SK-N-SH (cell line): ENCODE measurements at regions not wholly inside any gene's neighbourhood (a gene's known extent, or its start where the extent isn't known, plus 50 kb on each side); places are given as distances from the start of the nearest gene placed in this dataset.

Experiments
- CTCF ChIA-PET: fragments of 300-600, 350-600 bp; formaldehyde crosslinking; extraction: SDS; loops from one replicate; lab custom pipeline; 2021; lab: Yijun Ruan, JAX
- POLR2A ChIA-PET: fragments of 350-600 bp; sonication (Branson Sonifier 250); formaldehyde crosslinking; extraction: SDS; loops from one replicate; lab custom pipeline; 2020; ENCODE audit warnings: antibody characterized with exemption, inconsistent platforms; lab: Yijun Ruan, JAX
- DNase-seq: peaks from one replicate; pipeline ENCODE4 v3.0.0; 2012
- H2AFZ ChIP-seq: fragments of 200-600 bp; sonication (generic); 2 replicates; pipeline ENCODE4 v1.8.1; 2016; ENCODE audit warnings: antibody characterized with exemption, mild to moderate bottlenecking, low read depth
- H3F3A ChIP-seq: fragments of 200-600 bp; sonication (generic); replicated peaks from 2 replicates; pipeline ENCODE3; 2016; ENCODE audit warnings: antibody characterized with exemption, mild to moderate bottlenecking; ENCODE audit not compliant: insufficient read depth
- H3K27ac ChIP-seq, 2 experiments: fragments of 200-500 bp in 1 of 2; fragments of 200-600 bp in 1 of 2; sonication (Bioruptor generic) in 1 of 2; sonication (generic), shearing (Covaris generic) in 1 of 2; 2 replicates each; pipeline versions ENCODE4 v1.5.1 to v1.6.1; 2014 to 2016; ENCODE audit warnings: low read depth in 2 of 2, inconsistent platforms in 1 of 2, low read length in 1 of 2, mild to moderate bottlenecking in 1 of 2, mixed read lengths in 1 of 2
- H3K27me3 ChIP-seq: fragments of 200-600 bp; sonication (generic), shearing (Covaris generic); 2 replicates; pipeline ENCODE4 v1.6.1; 2016; ENCODE audit warnings: mixed run types; ENCODE audit not compliant: insufficient read depth
- H3K36me3 ChIP-seq, 2 experiments: fragments of 200-500 bp in 1 of 2; fragments of 200-600 bp in 1 of 2; sonication (Bioruptor generic) in 1 of 2; sonication (generic) in 1 of 2; replicated peaks in 1 of 2; 2 replicates each; pipeline versions ENCODE3 to v1.5.1; 2014 to 2016; ENCODE audit warnings: low read length in 1 of 2, mild to moderate bottlenecking in 1 of 2; ENCODE audit not compliant: insufficient read depth in 2 of 2, control insufficient read depth in 1 of 2
- H3K4me1 ChIP-seq, 2 experiments: fragments of 200-500 bp in 1 of 2; fragments of 200-600 bp in 1 of 2; sonication (Bioruptor generic) in 1 of 2; sonication (generic), shearing (Covaris generic) in 1 of 2; 2 replicates each; pipeline versions ENCODE4 v1.5.1 to v1.6.1; 2014 to 2016; ENCODE audit warnings: low read depth in 1 of 2, low read length in 1 of 2, mixed run types in 1 of 2; ENCODE audit not compliant: insufficient read depth in 2 of 2, control insufficient read depth in 1 of 2
- H3K4me2 ChIP-seq: fragments of 200-600 bp; sonication (generic), shearing (Covaris generic); 2 replicates; pipeline ENCODE4 v1.6.1; 2017; ENCODE audit warnings: mixed run types
- H3K4me3 ChIP-seq, 2 experiments: fragments of 200-500 bp in 1 of 2; fragments of 200-600 bp in 1 of 2; sonication (Bioruptor generic) in 1 of 2; sonication (generic), shearing (Covaris generic) in 1 of 2; 2 replicates each; pipeline versions ENCODE4 v1.5.1 to v1.8.1; 2014 to 2016; ENCODE audit warnings: low read depth in 2 of 2, inconsistent platforms in 1 of 2, low read length in 1 of 2, mild to moderate bottlenecking in 1 of 2, mixed read lengths in 1 of 2, moderate library complexity in 1 of 2
- H3K79me2 ChIP-seq: fragments of 200-600 bp; sonication (generic); 2 replicates; pipeline ENCODE4 v1.8.1; 2017; ENCODE audit warnings: mild to moderate bottlenecking; ENCODE audit not compliant: insufficient read depth
- H3K9ac ChIP-seq: fragments of 200-600 bp; sonication (generic); 2 replicates; pipeline ENCODE4 v1.6.1; 2017; ENCODE audit warnings: mixed run types
- H3K9me2 ChIP-seq: fragments of 200-600 bp; sonication (generic); 2 replicates; pipeline ENCODE4 v1.6.1; 2017; ENCODE audit warnings: mixed run types
- H3K9me3 ChIP-seq: fragments of 200-600 bp; sonication (generic); 2 replicates; pipeline ENCODE4 v1.6.1; 2017; ENCODE audit warnings: mixed run types, mild to moderate bottlenecking, moderate library complexity
- H4K20me1 ChIP-seq: fragments of 200-600 bp; sonication (generic); 2 replicates; pipeline ENCODE4 v1.6.1; 2017; ENCODE audit warnings: mild to moderate bottlenecking, mixed run types; ENCODE audit not compliant: insufficient read depth
- CHD2 ChIP-seq: fragments of 150-350 bp; IDR thresholded peaks from 2 replicates; pipeline ENCODE4 v1.6.1; 2018; ENCODE audit warnings: low read length; ENCODE audit not compliant: partially characterized antibody
- EZH2phosphoT487 ChIP-seq: fragments of 200-600 bp; sonication (generic); IDR thresholded peaks from 2 replicates; pipeline ENCODE4 v1.6.1; 2017; ENCODE audit warnings: low read depth, mixed run types, mild to moderate bottlenecking, antibody characterized with exemption, moderate library complexity, borderline replicate concordance
- FOSL2 ChIP-seq: IDR thresholded peaks from 2 replicates; pipeline ENCODE4 v1.4.0; 2012; ENCODE audit warnings: low read depth, mild to moderate bottlenecking, moderate library complexity, borderline replicate concordance
- GABPA ChIP-seq: IDR thresholded peaks from 2 replicates; pipeline ENCODE4 v1.4.0; 2012; ENCODE audit warnings: low read depth, mild to moderate bottlenecking
- GATA2 ChIP-seq: sonication (generic); formaldehyde crosslinking; IDR thresholded peaks from 2 replicates; pipeline ENCODE4 v1.5.0; 2020; ENCODE audit warnings: mild to moderate bottlenecking, missing genetic modification reagents
- JUND ChIP-seq: IDR thresholded peaks from 2 replicates; pipeline ENCODE4 v1.4.0; 2012
- MXI1 ChIP-seq: IDR thresholded peaks from 2 replicates; pipeline ENCODE4 v1.6.1; 2012; ENCODE audit warnings: mild to moderate bottlenecking, low read depth, low read length, improper control_type of control experiment
- NRF1 ChIP-seq: IDR thresholded peaks from 2 replicates; pipeline ENCODE4 v1.6.1; 2012; ENCODE audit warnings: low read depth, mild to moderate bottlenecking, low read length
- RAD21 ChIP-seq: IDR thresholded peaks from 2 replicates; pipeline ENCODE4 v1.6.1; 2012; ENCODE audit warnings: mild to moderate bottlenecking, low read length
- RFX5 ChIP-seq: IDR thresholded peaks from 2 replicates; pipeline ENCODE4 v1.6.1; 2012; ENCODE audit warnings: mild to moderate bottlenecking, improper control_type of control experiment, low read length
- SMC3 ChIP-seq: IDR thresholded peaks from 2 replicates; pipeline ENCODE4 v1.6.1; 2012; ENCODE audit warnings: low read depth, low read length, improper control_type of control experiment
- TAF1 ChIP-seq: IDR thresholded peaks from 2 replicates; pipeline ENCODE4 v1.6.1; 2012; ENCODE audit warnings: low read depth, mild to moderate bottlenecking, low read length, moderate library complexity, borderline replicate concordance
- YY1 ChIP-seq: IDR thresholded peaks from 2 replicates; pipeline ENCODE4 v1.4.0; 2012; ENCODE audit warnings: low read depth, mild to moderate bottlenecking
- WGBS: methylation state at CpG from one replicate; pipeline ENCODE4 v1.1.6; 2017; ENCODE audit warnings: low lambda C conversion rate; 5-methylcytosine and 5-hydroxymethylcytosine counted together
- TF ChIP-seq, protein P1 (sequence below): IDR thresholded peaks from 2 replicates; pipeline ENCODE4 v1.4.0; 2012; ENCODE audit warnings: low read depth, borderline replicate concordance
- TF ChIP-seq, protein P2 (sequence below): IDR thresholded peaks from 2 replicates; pipeline ENCODE4 v1.4.0; 2012; ENCODE audit warnings: low read depth
- TF ChIP-seq, protein P3 (sequence below): IDR thresholded peaks from 2 replicates; pipeline ENCODE4; 2012
- TF ChIP-seq, protein P4 (sequence below): IDR thresholded peaks from 2 replicates; pipeline ENCODE4 v1.6.1; 2012; ENCODE audit warnings: mild to moderate bottlenecking, low read depth, low read length, moderate library complexity
- TF ChIP-seq, protein P5 (sequence below): fragments of 200-600 bp; sonication (generic); IDR thresholded peaks from 2 replicates; pipeline ENCODE4 v1.6.1; 2017; ENCODE audit warnings: antibody characterized with exemption, mild to moderate bottlenecking, moderate library complexity
- TF ChIP-seq, protein P6 (sequence below): fragments of 150-350 bp; IDR thresholded peaks from 2 replicates; pipeline ENCODE4 v1.6.1; 2016; ENCODE audit warnings: mild to moderate bottlenecking, low read depth, low read length

DNA sequence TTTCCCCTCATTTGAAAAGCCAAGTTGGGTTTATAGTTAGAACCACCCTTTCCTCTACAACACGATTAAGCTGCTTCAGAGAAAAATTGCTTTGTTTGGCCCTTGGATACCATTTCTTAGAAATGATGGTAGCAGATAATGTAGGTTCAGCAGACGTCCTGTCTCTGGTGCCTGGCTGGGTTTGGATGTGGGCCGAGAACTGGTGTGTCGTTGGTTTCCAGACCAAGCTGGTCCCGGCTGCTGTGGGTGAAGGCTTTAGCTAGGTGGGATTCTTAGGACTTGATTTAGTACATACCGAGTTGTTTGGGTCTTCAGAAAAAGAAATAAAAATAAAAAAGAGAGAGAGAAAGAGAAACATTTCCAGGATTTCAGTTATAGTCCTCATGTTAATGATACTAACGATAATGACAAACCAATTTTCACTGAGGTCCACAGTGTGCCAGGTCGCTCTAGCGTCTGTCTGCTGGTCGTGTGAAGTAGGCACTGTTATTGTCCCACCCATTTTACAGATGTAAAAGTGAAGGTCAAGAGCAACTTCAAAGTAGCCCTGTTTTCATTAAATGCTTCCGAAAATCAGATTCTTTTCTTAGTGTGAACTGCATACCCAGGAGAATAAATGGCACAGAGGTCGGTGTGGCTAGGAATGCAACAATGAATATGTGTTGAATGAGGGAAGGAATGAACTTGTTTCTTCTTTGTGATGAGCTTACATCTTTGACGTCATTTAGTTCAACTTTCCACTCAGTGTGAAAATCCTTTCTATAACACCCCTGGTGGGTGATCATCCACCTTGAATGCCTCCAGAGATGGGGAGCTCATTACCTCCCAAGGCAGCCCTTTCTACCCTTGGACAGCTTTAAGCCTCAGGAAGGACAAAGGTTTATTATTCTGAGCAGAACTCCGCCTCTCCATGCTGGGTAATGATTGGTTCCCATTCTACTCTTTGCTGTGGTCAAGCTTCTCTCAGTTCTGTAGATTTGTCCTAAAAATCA, 115.9 kb downstream of the INHBB start:
- ChIA-PET CTCF (no interaction called here), POLR2A (no interaction called here)
- Histone ChIP-seq H3K27me3 (no peaks in the 10 kb centered on the region; the same call in 1 of the 2 replicates), H3K27ac (no peak overlapping the region), H3K79me2 (no peaks in the 10 kb centered on the region), H2AFZ (no peak overlapping the region), H3K9me3 (peaks cover 6% of the 10 kb centered on the region; the same call in 1 of the 2 replicates), H3F3A (no peaks in the 10 kb centered on the region), H3K9me2 (no peaks in the 10 kb centered on the region), H3K4me1 (no peaks in the 10 kb centered on the region), H3K4me3 (no peak overlapping the region), H4K20me1 (no peaks in the 10 kb centered on the region)
- TF ChIP-seq RFX5 (no peak), JUND (no peak), EZH2phosphoT487 (no peak), YY1 (no peak), MXI1 (no peak), FOSL2 (no peak), SMC3 (no peak), NRF1 (no peak), GABPA (no peak), GATA2 (CRISPR knock-in tag) (no peak), RAD21 (no peak), CHD2 (no peak), TAF1 (no peak)
- TF ChIP-seq, protein P1, sequence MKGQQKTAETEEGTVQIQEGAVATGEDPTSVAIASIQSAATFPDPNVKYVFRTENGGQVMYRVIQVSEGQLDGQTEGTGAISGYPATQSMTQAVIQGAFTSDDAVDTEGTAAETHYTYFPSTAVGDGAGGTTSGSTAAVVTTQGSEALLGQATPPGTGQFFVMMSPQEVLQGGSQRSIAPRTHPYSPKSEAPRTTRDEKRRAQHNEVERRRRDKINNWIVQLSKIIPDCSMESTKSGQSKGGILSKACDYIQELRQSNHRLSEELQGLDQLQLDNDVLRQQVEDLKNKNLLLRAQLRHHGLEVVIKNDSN: no peak
- TF ChIP-seq, protein P2, sequence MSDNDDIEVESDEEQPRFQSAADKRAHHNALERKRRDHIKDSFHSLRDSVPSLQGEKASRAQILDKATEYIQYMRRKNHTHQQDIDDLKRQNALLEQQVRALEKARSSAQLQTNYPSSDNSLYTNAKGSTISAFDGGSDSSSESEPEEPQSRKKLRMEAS: no peak
- TF ChIP-seq, protein P3, sequence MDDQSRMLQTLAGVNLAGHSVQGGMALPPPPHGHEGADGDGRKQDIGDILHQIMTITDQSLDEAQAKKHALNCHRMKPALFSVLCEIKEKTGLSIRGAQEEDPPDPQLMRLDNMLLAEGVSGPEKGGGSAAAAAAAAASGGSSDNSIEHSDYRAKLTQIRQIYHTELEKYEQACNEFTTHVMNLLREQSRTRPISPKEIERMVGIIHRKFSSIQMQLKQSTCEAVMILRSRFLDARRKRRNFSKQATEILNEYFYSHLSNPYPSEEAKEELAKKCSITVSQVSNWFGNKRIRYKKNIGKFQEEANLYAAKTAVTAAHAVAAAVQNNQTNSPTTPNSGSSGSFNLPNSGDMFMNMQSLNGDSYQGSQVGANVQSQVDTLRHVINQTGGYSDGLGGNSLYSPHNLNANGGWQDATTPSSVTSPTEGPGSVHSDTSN: no peak
- TF ChIP-seq, protein P4, sequence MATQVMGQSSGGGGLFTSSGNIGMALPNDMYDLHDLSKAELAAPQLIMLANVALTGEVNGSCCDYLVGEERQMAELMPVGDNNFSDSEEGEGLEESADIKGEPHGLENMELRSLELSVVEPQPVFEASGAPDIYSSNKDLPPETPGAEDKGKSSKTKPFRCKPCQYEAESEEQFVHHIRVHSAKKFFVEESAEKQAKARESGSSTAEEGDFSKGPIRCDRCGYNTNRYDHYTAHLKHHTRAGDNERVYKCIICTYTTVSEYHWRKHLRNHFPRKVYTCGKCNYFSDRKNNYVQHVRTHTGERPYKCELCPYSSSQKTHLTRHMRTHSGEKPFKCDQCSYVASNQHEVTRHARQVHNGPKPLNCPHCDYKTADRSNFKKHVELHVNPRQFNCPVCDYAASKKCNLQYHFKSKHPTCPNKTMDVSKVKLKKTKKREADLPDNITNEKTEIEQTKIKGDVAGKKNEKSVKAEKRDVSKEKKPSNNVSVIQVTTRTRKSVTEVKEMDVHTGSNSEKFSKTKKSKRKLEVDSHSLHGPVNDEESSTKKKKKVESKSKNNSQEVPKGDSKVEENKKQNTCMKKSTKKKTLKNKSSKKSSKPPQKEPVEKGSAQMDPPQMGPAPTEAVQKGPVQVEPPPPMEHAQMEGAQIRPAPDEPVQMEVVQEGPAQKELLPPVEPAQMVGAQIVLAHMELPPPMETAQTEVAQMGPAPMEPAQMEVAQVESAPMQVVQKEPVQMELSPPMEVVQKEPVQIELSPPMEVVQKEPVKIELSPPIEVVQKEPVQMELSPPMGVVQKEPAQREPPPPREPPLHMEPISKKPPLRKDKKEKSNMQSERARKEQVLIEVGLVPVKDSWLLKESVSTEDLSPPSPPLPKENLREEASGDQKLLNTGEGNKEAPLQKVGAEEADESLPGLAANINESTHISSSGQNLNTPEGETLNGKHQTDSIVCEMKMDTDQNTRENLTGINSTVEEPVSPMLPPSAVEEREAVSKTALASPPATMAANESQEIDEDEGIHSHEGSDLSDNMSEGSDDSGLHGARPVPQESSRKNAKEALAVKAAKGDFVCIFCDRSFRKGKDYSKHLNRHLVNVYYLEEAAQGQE: no peak
- TF ChIP-seq, protein P5, sequence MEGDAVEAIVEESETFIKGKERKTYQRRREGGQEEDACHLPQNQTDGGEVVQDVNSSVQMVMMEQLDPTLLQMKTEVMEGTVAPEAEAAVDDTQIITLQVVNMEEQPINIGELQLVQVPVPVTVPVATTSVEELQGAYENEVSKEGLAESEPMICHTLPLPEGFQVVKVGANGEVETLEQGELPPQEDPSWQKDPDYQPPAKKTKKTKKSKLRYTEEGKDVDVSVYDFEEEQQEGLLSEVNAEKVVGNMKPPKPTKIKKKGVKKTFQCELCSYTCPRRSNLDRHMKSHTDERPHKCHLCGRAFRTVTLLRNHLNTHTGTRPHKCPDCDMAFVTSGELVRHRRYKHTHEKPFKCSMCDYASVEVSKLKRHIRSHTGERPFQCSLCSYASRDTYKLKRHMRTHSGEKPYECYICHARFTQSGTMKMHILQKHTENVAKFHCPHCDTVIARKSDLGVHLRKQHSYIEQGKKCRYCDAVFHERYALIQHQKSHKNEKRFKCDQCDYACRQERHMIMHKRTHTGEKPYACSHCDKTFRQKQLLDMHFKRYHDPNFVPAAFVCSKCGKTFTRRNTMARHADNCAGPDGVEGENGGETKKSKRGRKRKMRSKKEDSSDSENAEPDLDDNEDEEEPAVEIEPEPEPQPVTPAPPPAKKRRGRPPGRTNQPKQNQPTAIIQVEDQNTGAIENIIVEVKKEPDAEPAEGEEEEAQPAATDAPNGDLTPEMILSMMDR: no peak
- TF ChIP-seq, protein P6, sequence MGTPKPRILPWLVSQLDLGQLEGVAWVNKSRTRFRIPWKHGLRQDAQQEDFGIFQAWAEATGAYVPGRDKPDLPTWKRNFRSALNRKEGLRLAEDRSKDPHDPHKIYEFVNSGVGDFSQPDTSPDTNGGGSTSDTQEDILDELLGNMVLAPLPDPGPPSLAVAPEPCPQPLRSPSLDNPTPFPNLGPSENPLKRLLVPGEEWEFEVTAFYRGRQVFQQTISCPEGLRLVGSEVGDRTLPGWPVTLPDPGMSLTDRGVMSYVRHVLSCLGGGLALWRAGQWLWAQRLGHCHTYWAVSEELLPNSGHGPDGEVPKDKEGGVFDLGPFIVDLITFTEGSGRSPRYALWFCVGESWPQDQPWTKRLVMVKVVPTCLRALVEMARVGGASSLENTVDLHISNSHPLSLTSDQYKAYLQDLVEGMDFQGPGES: no peak
- TF ChIP-seq, all 33 proteins: peak for 0
- DNase-seq: no peak
- H3K4me2 ChIP-seq: no peak overlapping the region
- WGBS: 58% methylated on average over 14 of the region's 14 CpGs
- H3K9ac ChIP-seq: no peak overlapping the region
- H3K36me3 ChIP-seq: no peaks in the 10 kb centered on the region
